SU-DHL-6 (cell line): ENCODE measurements at regions not wholly inside any gene's neighbourhood (a gene's known extent, or its start where the extent isn't known, plus 50 kb on each side); places are given as distances from the start of the nearest gene placed in this dataset.

Source experiments
- H2AFZ ChIP-seq: fragments of 200-600 bp; sonication (generic); 2 replicates; pipeline ENCODE4 v1.6.1; 2014; ENCODE audit warnings: low read depth, mild to moderate bottlenecking, moderate library complexity, mixed read lengths, antibody characterized with exemption, low read length; ENCODE audit not compliant: severe bottlenecking
- H3F3A ChIP-seq: fragments of 200-600 bp; shearing (Covaris generic); 2 replicates; pipeline ENCODE4 v1.6.0; 2016; ENCODE audit warnings: antibody characterized with exemption, mild to moderate bottlenecking; ENCODE audit not compliant: insufficient read depth
- H3K27ac ChIP-seq: fragments of 200-600 bp; sonication (generic); 2 replicates; pipeline ENCODE4 v1.5.1; 2016; ENCODE audit warnings: low read depth, mild to moderate bottlenecking, low read length, moderate library complexity, mixed read lengths
- H3K27me3 ChIP-seq: fragments of 200-600 bp; sonication (generic), shearing (Covaris generic); 2 replicates; pipeline ENCODE4 v1.6.0; 2014; ENCODE audit warnings: mild to moderate bottlenecking, low read length
- H3K36me3 ChIP-seq: fragments of 200-600 bp; sonication (generic); 2 replicates; pipeline ENCODE4 v1.6.1; 2014; ENCODE audit warnings: mild to moderate bottlenecking, low read length, mixed read lengths
- H3K4me2 ChIP-seq: fragments of 300-600, 200-600 bp; shearing (Covaris generic), sonication (generic); 2 replicates; pipeline ENCODE4 v1.6.0; 2014; ENCODE audit warnings: low read length, low read depth, mild to moderate bottlenecking; ENCODE audit not compliant: poor library complexity, severe bottlenecking
- H3K4me3 ChIP-seq: fragments of 200-600 bp; sonication (generic); 2 replicates; pipeline ENCODE4 v1.5.1; 2014; ENCODE audit warnings: antibody characterized with exemption, low read length, mild to moderate bottlenecking, mixed read lengths; ENCODE audit not compliant: insufficient read depth, poor library complexity, severe bottlenecking
- H3K79me2 ChIP-seq: fragments of 200-600 bp; sonication (generic); 2 replicates; pipeline ENCODE4 v1.6.1; 2014; ENCODE audit warnings: mild to moderate bottlenecking, low read length, moderate library complexity; ENCODE audit not compliant: insufficient read depth
- H3K9ac ChIP-seq: fragments of 200-600 bp; sonication (generic); 2 replicates; pipeline ENCODE4 v1.7.0; 2014; ENCODE audit warnings: mild to moderate bottlenecking, low read length
- H3K9me2 ChIP-seq: fragments of 200-600 bp; sonication (generic); replicated peaks from 2 replicates; pipeline ENCODE4 v1.6.1; 2014; ENCODE audit warnings: low read length; ENCODE audit not compliant: insufficient read depth
- H3K9me3 ChIP-seq: fragments of 200-600 bp; sonication (generic); 2 replicates; pipeline ENCODE4 v1.6.1; 2014; ENCODE audit warnings: low read length, mixed read lengths; ENCODE audit not compliant: insufficient read depth
- H4K20me1 ChIP-seq: fragments of 200-600 bp; sonication (generic); 2 replicates; pipeline ENCODE4 v1.6.1; 2014; ENCODE audit warnings: low read depth, mild to moderate bottlenecking, antibody characterized with exemption, low read length, moderate library complexity, mixed read lengths
- CTCF ChIP-seq: fragments of 200-600 bp; sonication (generic); IDR thresholded peaks from one replicate; pipeline ENCODE4 v1.5.1; 2017; ENCODE audit warnings: antibody characterized with exemption, mild to moderate bottlenecking, low read length, moderate library complexity; ENCODE audit not compliant: insufficient read depth, poor library complexity, severe bottlenecking
- EZH2phosphoT487 ChIP-seq: fragments of 200-600 bp; sonication (generic), shearing (Covaris generic); conservative IDR thresholded peaks from 2 replicates; pipeline ENCODE4 v1.6.1; 2018; ENCODE audit warnings: mild to moderate bottlenecking, antibody characterized with exemption, low read length, moderate library complexity, mixed read lengths

GRCh38 chr1:221294242-221294641, 415.0 kb downstream of the HLX start:
- Histone ChIP-seq H3K27me3 (no peaks in the 10 kb centered on the region; the same call in 1 of the 2 replicates), H2AFZ (no peak overlapping the region), H4K20me1 (no peaks in the 10 kb centered on the region), H3K4me3 (no peak overlapping the region), H3K36me3 (no peaks in the 10 kb centered on the region), H3K27ac (no peak overlapping the region), H3K9me3 (no peaks in the 10 kb centered on the region), H3F3A (no peaks in the 10 kb centered on the region), H3K79me2 (no peaks in the 10 kb centered on the region), H3K9me2 (no peaks in the 10 kb centered on the region), H3K9ac (no peak overlapping the region), H3K4me2 (no peak overlapping the region)
- TF ChIP-seq CTCF (no peak), EZH2phosphoT487 (no peak)

GRCh38 chr1:221302357-221302756, 423.1 kb downstream of the HLX start:
- no peak overlapping the region for H3K4me2 ChIP-seq
- TF ChIP-seq CTCF: no peak
- TF ChIP-seq EZH2phosphoT487: no peak
- H3K4me3 ChIP-seq: no peak overlapping the region
- H3K9me2 ChIP-seq: no peaks in the 10 kb centered on the region
- no peak overlapping the region for H3K27ac ChIP-seq
- no peaks in the 10 kb centered on the region for H3K36me3 ChIP-seq
- H2AFZ ChIP-seq: no peak overlapping the region
- no peaks in the 10 kb centered on the region for H3K79me2 ChIP-seq
- no peaks in the 10 kb centered on the region for H3F3A ChIP-seq
- no peak overlapping the region for H3K9ac ChIP-seq
- no peaks in the 10 kb centered on the region for H3K27me3 ChIP-seq
- H3K9me3 ChIP-seq: no peaks in the 10 kb centered on the region
- H4K20me1 ChIP-seq: no peaks in the 10 kb centered on the region

- Histone ChIP-seq H3K79me2 (no peaks in the 10 kb centered on the region), H3K4me2 (no peak overlapping the region), H3K36me3 (no peaks in the 10 kb centered on the region), H3K9me3 (no peaks in the 10 kb centered on the region), H3K27me3 (no peaks in the 10 kb centered on the region), H3K27ac (no peak overlapping the region), H3K9me2 (no peaks in the 10 kb centered on the region), H3K9ac (no peak overlapping the region), H2AFZ (no peak overlapping the region), H4K20me1 (no peaks in the 10 kb centered on the region), H3K4me3 (no peak overlapping the region), H3F3A (no peaks in the 10 kb centered on the region)
- TF ChIP-seq EZH2phosphoT487 (no peak), CTCF (no peak)
Observed at GRCh38 chr1:221302810-221303209, 423.6 kb downstream of the HLX start.
